HCT116 (cell line): ENCODE measurements at regions not wholly inside any gene's neighbourhood (a gene's known extent, or its start where the extent isn't known, plus 50 kb on each side); places are given as distances from the start of the nearest gene placed in this dataset.

Experiments
- ATAC-seq: fragments of 200-7000 bp; cut with Tn5 transposase; 2 replicates; pipeline ENCODE4 v1.9.1; 2020; ENCODE audit warnings: mild to moderate bottlenecking, moderate library complexity
- BruUV-seq: library from RNA; stranded (reverse); fragments of 400-500 nt; replicated peaks from 2 replicates; lab custom pipeline; 2021; lab: Mats Ljungman, UMichigan
- CTCF ChIA-PET: fragments of 300-600 bp; sonication (Branson Sonifier 250); formaldehyde crosslinking; loops from one replicate; lab custom pipeline; 2021; ENCODE audit warnings: antibody characterized with exemption; lab: Charles Lee
- POLR2A ChIA-PET: fragments of 300-600, 350-600 bp; sonication (Branson Sonifier 250); formaldehyde crosslinking; loops from one replicate; lab custom pipeline; 2021; ENCODE audit warnings: antibody characterized with exemption; lab: Charles Lee
- RAD21 ChIA-PET, 2 experiments: fragments of 300-600 bp; sonication (Branson Sonifier 250); formaldehyde crosslinking; loops; one replicate each; lab custom pipeline; 2023; ENCODE audit warnings: low total read pairs in 2 of 2; ENCODE audit not compliant: uncharacterized antibody in 2 of 2, unreplicated experiment in 2 of 2, low non-redundant PET in 1 of 2; lab: Charles Lee
- DNase-seq: peaks from one replicate; pipeline ENCODE4 v3.0.0-alpha.2; 2010; ENCODE audit warnings: low read depth, low spot score
- H2AFZ ChIP-seq: fragments of 200-600 bp; shearing (Covaris generic), sonication (generic); 2 replicates; pipeline ENCODE4 v1.6.1; 2017; ENCODE audit warnings: low read depth, mixed run types, mixed read lengths, antibody characterized with exemption, low read length; ENCODE audit not compliant: poor library complexity, severe bottlenecking
- H3K27ac ChIP-seq: 2 replicates; pipeline ENCODE4 v1.5.1; 2012; ENCODE audit warnings: low read depth, low read length
- H3K27me3 ChIP-seq: fragments of 200-600 bp; sonication (generic); 2 replicates; pipeline ENCODE4 v1.6.1; 2016; ENCODE audit warnings: mixed run types, low read length, mixed read lengths; ENCODE audit not compliant: insufficient read depth
- H3K36me3 ChIP-seq, 2 experiments: fragments of 200-500 bp in 1 of 2; fragments of 200-600 bp in 1 of 2; sonication (Bioruptor generic) in 1 of 2; sonication (generic) in 1 of 2; 2 replicates each; pipeline versions ENCODE4 v1.5.1 to v1.6.1; 2014 to 2016; ENCODE audit warnings: low read length in 2 of 2, inconsistent platforms in 1 of 2, mixed read lengths in 1 of 2, mixed run types in 1 of 2; ENCODE audit not compliant: insufficient read depth in 2 of 2, control insufficient read depth in 1 of 2
- H3K4me1 ChIP-seq, 2 experiments: fragments of 200-600 bp in 1 of 2; sonication (generic) in 1 of 2; 2 replicates each; pipeline versions ENCODE4 v1.5.1 to v1.6.1; 2012 to 2017; ENCODE audit warnings: low read length in 2 of 2, inconsistent platforms in 1 of 2, mild to moderate bottlenecking in 1 of 2, mixed read lengths in 1 of 2, mixed run types in 1 of 2, moderate library complexity in 1 of 2; ENCODE audit not compliant: insufficient read depth in 2 of 2, control insufficient read depth in 1 of 2
- H3K4me2 ChIP-seq: fragments of 200-600 bp; sonication (generic); 2 replicates; pipeline ENCODE4 v1.6.1; 2017; ENCODE audit warnings: mixed run types, low read length, mixed read lengths
- H3K4me3 ChIP-seq, 2 experiments: fragments of 200-600 bp in 1 of 2; sonication (generic) in 1 of 2; replicated peaks in 1 of 2; 2 replicates each; pipeline ENCODE4 v1.5.1; 2011 to 2016; ENCODE audit warnings: low read length in 2 of 2, control low read depth in 1 of 2, low read depth in 1 of 2, mild to moderate bottlenecking in 1 of 2, mixed read lengths in 1 of 2, mixed run types in 1 of 2
- H3K79me2 ChIP-seq: fragments of 200-600 bp; sonication (generic); 2 replicates; pipeline ENCODE4 v1.6.1; 2017; ENCODE audit warnings: mild to moderate bottlenecking, mixed run types, low read length, moderate library complexity, mixed read lengths; ENCODE audit not compliant: insufficient read depth
- H3K9ac ChIP-seq: fragments of 200-600 bp; sonication (generic); 2 replicates; pipeline ENCODE4 v1.6.1; 2016; ENCODE audit warnings: low read length, mixed read lengths
- H3K9me2 ChIP-seq: fragments of 200-600 bp; sonication (generic), shearing (Covaris generic); 2 replicates; pipeline ENCODE4 v1.6.1; 2017; ENCODE audit warnings: mixed run types, mild to moderate bottlenecking, moderate library complexity; ENCODE audit not compliant: insufficient read depth
- H3K9me3 ChIP-seq, 2 experiments: fragments of 200-500 bp in 1 of 2; fragments of 200-600 bp in 1 of 2; sonication (Bioruptor generic) in 1 of 2; sonication (generic) in 1 of 2; 2 replicates each; pipeline ENCODE4 v1.6.1; 2014 to 2017; ENCODE audit warnings: low read length in 2 of 2, mixed read lengths in 2 of 2, inconsistent platforms in 1 of 2, low read depth in 1 of 2, mild to moderate bottlenecking in 1 of 2, mixed run types in 1 of 2, moderate library complexity in 1 of 2; ENCODE audit not compliant: control insufficient read depth in 1 of 2, insufficient read depth in 1 of 2
- H4K20me1 ChIP-seq: fragments of 200-600 bp; sonication (generic), shearing (Covaris generic); 2 replicates; pipeline ENCODE4 v1.6.1; 2017; ENCODE audit warnings: mixed run types, mild to moderate bottlenecking, moderate library complexity; ENCODE audit not compliant: insufficient read depth
- CBX3 ChIP-seq: IDR thresholded peaks from 2 replicates; pipeline ENCODE4 v1.6.1; 2012; ENCODE audit warnings: low read depth
- CTCF ChIP-seq, 3 experiments: fragments of 200-600 bp in 1 of 3; sonication (generic) in 1 of 3; IDR thresholded peaks in 2 of 3; conservative IDR thresholded peaks in 1 of 3; 2 replicates each; pipeline ENCODE4 v1.5.1; 2012 to 2017; ENCODE audit warnings: low read depth in 2 of 3, low read length in 2 of 3, antibody characterized with exemption in 1 of 3, borderline replicate concordance in 1 of 3, control low read depth in 1 of 3, mild to moderate bottlenecking in 1 of 3, mixed read lengths in 1 of 3, mixed run types in 1 of 3, moderate library complexity in 1 of 3; ENCODE audit not compliant: insufficient read depth in 1 of 3
- EGR1 ChIP-seq: IDR thresholded peaks from 2 replicates; pipeline ENCODE4 v1.6.1; 2012; ENCODE audit warnings: low read depth
- EZH2 ChIP-seq: fragments of 200-600 bp; sonication (generic); IDR thresholded peaks from 2 replicates; pipeline ENCODE4 v1.6.1; 2017; ENCODE audit warnings: antibody characterized with exemption, mixed run types
- EZH2phosphoT487 ChIP-seq: fragments of 200-600 bp; IDR thresholded peaks from 2 replicates; pipeline ENCODE4 v1.6.1; 2018; ENCODE audit warnings: antibody characterized with exemption, borderline replicate concordance
- MAX ChIP-seq: IDR thresholded peaks from 2 replicates; pipeline ENCODE4 v1.6.1; 2012
- POLR2A ChIP-seq: IDR thresholded peaks from 2 replicates; pipeline ENCODE4 v1.7.0; 2011; ENCODE audit warnings: borderline replicate concordance; ENCODE audit not compliant: insufficient read depth, insufficient read length; ENCODE audit errors: extremely low read depth
- POLR2AphosphoS5 ChIP-seq: IDR thresholded peaks from 2 replicates; pipeline ENCODE4 v1.6.1; 2011; ENCODE audit warnings: mild to moderate bottlenecking, low read depth, low read length, moderate library complexity
- SIN3A ChIP-seq: IDR thresholded peaks from 2 replicates; pipeline ENCODE4 v1.6.1; 2012; ENCODE audit warnings: low read depth
- SP1 ChIP-seq: IDR thresholded peaks from 2 replicates; pipeline ENCODE4 v1.6.1; 2012; ENCODE audit warnings: low read depth
- ZFX ChIP-seq: fragments of 450-650 bp; IDR thresholded peaks from 2 replicates; pipeline ENCODE4 v1.6.1; 2017
- intact Hi-C: fragments of 100-400 bp; cut with micrococcal nuclease; formaldehyde crosslinking; loops from 2 replicates; pipeline ENCODE4 v1.10.0; 2022
- TF ChIP-seq, protein P1 (sequence below): IDR thresholded peaks from 2 replicates; pipeline ENCODE4 v1.6.1; 2012; ENCODE audit warnings: low read depth

DNA sequence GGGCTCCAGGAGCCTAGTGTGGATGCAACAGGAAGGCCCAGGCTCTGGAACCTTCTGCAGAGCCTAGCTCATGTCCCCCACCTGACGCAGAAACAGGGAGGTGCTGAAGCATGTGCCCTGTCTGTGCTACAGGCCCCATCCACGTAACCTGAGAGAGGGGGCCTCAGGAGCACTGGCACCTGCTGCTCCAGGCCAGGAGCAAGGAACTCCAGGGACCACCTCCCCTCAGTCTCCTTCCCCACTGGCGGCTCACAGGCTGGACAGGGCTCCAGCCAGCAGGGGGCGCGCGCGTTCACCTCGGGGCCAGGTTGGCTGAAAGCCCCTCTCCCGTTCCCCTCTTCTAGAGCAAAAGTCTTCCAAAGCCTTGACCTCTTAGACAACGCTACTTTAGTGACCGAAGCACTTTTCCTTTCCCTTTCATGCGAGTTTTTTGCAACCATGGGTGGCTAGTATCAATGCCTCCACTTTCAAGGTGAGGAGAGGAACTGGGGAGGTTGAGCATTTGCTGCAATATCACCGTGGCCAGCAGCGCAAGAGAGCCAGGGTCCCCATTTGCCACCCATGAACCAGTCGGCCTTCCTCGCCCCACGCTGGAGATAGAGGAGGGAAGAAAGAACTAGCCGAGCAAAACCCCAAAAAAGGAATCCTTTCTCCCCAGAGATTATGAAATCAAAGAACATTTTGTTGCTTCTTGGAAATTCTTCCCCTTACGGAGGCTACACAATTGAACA lies 52.4 kb upstream of the GPR157 start (continued):
- TF ChIP-seq, protein P1, sequence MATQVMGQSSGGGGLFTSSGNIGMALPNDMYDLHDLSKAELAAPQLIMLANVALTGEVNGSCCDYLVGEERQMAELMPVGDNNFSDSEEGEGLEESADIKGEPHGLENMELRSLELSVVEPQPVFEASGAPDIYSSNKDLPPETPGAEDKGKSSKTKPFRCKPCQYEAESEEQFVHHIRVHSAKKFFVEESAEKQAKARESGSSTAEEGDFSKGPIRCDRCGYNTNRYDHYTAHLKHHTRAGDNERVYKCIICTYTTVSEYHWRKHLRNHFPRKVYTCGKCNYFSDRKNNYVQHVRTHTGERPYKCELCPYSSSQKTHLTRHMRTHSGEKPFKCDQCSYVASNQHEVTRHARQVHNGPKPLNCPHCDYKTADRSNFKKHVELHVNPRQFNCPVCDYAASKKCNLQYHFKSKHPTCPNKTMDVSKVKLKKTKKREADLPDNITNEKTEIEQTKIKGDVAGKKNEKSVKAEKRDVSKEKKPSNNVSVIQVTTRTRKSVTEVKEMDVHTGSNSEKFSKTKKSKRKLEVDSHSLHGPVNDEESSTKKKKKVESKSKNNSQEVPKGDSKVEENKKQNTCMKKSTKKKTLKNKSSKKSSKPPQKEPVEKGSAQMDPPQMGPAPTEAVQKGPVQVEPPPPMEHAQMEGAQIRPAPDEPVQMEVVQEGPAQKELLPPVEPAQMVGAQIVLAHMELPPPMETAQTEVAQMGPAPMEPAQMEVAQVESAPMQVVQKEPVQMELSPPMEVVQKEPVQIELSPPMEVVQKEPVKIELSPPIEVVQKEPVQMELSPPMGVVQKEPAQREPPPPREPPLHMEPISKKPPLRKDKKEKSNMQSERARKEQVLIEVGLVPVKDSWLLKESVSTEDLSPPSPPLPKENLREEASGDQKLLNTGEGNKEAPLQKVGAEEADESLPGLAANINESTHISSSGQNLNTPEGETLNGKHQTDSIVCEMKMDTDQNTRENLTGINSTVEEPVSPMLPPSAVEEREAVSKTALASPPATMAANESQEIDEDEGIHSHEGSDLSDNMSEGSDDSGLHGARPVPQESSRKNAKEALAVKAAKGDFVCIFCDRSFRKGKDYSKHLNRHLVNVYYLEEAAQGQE = no peak
- TF ChIP-seq SP1 = no peak

- Histone ChIP-seq H3K4me1 (peaks cover 14 to 39% of the 10 kb centered on the region in 2 experiments), H2AFZ (peak overlapping the region; percentile 83), H3K9me2 (no peaks in the 10 kb centered on the region), H3K4me2 (peak overlapping the region; percentile 92), H4K20me1 (no peaks in the 10 kb centered on the region), H3K36me3 (0 out of 4 replicates have a peak, but pooled peaks cover 2 to 3% of the 10 kb centered on the region in 2 experiments), H3K9ac (peak overlapping the region; percentile 94), H3K79me2 (peaks cover 42% of the 10 kb centered on the region), H3K27me3 (no peaks in the 10 kb centered on the region), H3K27ac (peak overlapping the region; percentile 86), H3K9me3 (no peaks in the 10 kb centered on the region), H3K4me3 (peak overlapping the region; percentile 70 to 86)
- intact Hi-C loops = no loop called here
- DNase-seq (no peak), ATAC-seq (peak; percentile 71)
- ChIA-PET CTCF (interaction anchor here (0.8 to 0.9 kb wide), 2 partner anchors 10 to 12 kb away, joined by 3 to 4 read pairs; no protein-coding TSS in a partner anchor), POLR2A (no interaction called here), RAD21 (no interaction called here)
- no TSS peak for BruUV-seq
- TF ChIP-seq, protein P1 = no peak
- TF ChIP-seq POLR2AphosphoS5 (peak; percentile 75), SIN3A (peak; percentile 60; the same call in 1 of the 2 replicates), CBX3 (no peak), EGR1 (peak; percentile 81), MAX (peak; percentile 75), POLR2A (peak; percentile 62), SP1 (no peak), CTCF (IDR thresholded peaks at IDR 0.05 in 2 of 3, conservative IDR thresholded peaks at IDR 0.05 in 1 of 3; ENCODE audit: borderline replicate concordance in 1 of 3, insufficient read depth in 1 of 3, low read depth in 2 of 3, low read length in 2 of 3) (0 out of 6 replicates have a peak, but pooled peaks of 1 of the 3 experiments have one; percentile 17), EZH2phosphoT487 (no peak), ZFX (peak; percentile 89), EZH2 (no peak)
Observed at GRCh38 chr1:9181990-9182783, 52.4 kb upstream of the H6PD start.
